GM12801 (cell line): ENCODE measurements at regions not wholly inside any gene's neighbourhood (a gene's known extent, or its start where the extent isn't known, plus 50 kb on each side); places are given as distances from the start of the nearest gene placed in this dataset.

Experiments
- TF ChIP-seq, protein P1 (sequence below): IDR thresholded peaks from one replicate; pipeline ENCODE4 v1.5.1; 2011; ENCODE audit warnings: control low read depth; ENCODE audit not compliant: insufficient read length; ENCODE audit errors: extremely low read depth

DNA sequence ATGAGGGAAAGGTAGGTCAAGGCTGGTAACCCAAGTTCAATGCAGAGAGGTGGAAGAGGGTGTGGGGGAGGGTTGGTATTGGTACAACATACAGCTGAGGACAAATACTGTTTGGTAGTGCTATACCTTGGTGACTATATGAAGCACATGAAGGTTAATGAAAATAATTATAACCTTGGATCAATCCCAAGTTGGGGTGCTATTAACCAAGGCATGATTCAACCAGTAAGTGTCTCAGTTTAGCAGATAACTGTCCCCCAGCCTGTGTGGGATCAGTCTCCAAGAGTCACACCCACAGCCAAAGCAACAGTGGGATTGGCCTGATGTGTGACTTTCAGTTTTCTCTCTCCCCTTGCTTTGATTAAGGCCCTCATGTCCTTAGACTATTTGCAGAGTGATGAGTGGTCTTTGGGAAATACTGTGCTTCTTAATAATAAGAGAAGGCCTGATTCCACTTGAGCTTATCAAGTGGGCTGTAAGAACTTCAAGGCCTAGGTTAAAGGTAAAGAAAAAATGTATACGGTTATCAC is 80.8 kb downstream of the EOMES start:
- TF ChIP-seq, protein P1, sequence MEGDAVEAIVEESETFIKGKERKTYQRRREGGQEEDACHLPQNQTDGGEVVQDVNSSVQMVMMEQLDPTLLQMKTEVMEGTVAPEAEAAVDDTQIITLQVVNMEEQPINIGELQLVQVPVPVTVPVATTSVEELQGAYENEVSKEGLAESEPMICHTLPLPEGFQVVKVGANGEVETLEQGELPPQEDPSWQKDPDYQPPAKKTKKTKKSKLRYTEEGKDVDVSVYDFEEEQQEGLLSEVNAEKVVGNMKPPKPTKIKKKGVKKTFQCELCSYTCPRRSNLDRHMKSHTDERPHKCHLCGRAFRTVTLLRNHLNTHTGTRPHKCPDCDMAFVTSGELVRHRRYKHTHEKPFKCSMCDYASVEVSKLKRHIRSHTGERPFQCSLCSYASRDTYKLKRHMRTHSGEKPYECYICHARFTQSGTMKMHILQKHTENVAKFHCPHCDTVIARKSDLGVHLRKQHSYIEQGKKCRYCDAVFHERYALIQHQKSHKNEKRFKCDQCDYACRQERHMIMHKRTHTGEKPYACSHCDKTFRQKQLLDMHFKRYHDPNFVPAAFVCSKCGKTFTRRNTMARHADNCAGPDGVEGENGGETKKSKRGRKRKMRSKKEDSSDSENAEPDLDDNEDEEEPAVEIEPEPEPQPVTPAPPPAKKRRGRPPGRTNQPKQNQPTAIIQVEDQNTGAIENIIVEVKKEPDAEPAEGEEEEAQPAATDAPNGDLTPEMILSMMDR: no peak

DNA sequence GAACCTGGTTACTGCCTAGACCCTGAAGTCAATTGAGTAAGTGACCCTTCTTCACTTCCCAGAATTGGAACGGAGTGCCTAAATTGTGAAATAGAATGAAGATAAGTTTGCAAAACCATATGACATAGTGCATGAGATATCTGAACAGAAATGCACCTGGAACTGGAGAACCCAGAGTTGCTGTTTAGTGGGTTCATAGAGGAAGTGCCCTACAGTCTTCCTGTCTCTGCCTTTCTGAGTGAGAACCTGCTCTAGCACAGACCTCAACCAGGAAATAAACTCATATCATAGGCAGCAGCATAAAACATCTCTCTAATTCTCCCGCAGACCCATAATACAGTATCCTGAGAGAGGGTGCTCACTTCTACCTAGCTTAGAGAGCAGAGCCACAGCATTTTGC is 82.9 kb downstream of the EOMES start:
- TF ChIP-seq, protein P1: no peak

DNA sequence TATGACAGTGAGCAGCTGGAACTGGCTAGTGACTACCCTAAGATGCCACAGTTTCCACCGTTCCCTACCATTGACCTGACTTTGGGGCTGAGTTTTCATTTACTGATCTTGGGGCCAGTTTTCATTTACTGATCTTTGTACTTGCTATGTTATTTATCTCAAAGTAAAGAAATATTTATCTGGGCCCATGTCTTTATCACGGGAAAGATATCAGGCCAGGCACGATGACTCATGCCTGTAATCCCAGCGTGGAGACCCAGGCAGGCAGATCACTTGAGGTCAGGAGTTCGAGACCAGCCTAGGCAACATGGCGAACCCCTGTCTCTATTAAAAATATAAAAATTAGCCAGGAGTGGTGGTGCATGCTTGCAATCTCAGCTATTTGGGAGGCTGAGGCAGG is 83.5 kb downstream of the EOMES start:
- TF ChIP-seq, protein P1: no peak

DNA sequence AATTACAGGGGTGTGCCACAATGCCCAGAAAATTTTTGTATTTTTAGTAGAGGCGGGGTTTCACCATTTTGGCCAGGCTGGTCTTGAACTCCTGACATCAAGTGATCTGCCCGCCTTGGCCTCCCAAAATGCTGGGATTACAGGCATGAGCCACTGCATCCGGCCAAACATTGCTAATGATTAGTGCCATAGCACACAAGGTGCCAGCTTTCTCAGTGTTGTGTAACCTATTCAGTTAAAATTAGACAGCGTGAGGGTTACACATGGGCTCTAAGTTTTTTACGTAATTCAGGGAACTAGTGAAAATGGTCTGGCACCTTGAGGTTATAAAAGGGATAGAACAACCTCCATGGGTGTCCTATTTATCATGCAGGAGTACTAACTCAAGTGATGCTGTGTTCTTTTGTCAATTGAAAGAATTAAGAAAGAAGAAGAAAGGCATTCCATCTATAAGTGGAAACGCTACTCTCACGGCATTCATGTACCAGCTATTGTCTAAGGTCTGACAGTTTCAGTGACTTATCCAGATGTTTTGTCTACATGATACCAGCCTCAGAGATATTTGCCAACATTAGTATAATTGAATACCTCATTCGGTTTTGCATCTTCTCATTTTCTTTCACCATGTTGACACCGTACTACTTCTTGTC is 84.7 kb downstream of the EOMES start:
- TF ChIP-seq, protein P1: no peak

DNA sequence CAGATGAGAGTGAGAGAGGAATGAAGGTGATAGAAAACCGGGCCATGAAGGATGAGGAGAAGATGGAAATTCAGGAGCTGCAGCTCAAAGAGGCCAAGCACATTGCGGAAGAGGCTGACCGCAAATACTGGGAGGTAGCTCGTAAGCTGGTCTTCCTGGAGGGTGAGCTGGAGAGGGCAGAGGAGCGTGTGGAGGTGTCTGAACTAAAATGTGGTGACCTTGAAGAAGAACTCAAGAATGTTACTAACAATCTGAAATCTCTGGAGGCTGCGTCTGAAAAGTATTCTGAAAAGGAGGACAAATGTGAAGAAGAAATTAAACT is 88.9 kb downstream of the EOMES start:
- TF ChIP-seq, protein P1: no peak

DNA sequence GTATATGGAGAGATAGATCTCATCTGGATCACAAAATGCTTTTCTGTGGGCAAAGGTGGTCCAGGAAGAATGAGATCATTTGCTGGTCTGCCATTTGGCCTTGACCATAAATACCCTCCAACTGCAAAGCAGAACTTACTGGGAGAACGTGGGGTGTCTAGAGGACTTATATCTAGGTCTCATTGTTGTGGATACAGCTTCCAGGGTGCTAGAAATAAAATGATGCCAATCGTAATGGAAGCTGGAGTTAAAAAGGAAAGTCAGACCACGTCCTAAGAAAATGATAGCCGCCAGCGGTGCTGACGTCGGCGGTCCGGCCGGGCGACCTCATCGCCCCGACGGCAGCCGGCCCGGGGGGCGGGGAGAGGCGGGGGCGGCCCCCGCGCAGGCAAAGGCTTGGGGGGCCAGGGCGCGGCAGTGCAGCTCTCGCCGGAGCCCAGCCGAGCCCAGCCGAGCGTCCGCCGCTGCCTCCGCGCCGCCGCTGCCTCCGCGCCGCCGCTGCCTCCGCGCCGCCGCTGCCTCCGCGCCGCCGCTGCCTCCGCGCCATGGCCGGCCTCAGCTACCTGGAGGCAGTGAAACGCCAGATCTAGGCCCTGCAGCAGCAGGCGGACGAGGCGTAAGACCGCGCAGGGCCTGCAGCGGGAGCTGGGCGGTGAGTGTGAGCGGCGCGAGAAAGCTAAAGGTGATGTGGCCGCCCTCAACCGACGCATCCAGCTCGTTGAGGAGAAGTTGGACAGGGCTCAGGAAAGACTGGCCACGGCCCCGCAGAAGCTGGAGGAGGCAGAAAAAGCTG is 89.5 kb downstream of the EOMES start:
- TF ChIP-seq, protein P1: no peak

DNA sequence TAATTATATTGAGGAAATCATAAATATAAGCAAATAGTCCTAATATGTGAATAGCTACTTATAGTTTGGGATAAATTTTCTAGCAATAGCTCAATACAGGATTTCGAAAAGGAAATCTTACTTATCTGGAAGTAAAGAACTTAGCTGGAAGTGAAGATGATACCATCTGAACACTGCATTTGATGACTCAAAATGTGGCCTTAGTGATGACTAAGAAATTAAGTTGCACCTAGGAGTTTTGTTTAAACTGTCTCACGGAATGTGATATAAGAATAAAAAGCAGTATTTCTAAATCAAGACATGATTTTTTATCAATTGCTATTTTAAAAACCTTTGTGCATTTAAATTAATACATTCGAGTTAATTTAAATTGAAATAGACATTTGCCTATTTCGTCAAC is 91.2 kb downstream of the EOMES start:
- TF ChIP-seq, protein P1: no peak
